Hepatocyte (in vitro differentiated cells): ENCODE measurements at regions not wholly inside any gene's neighbourhood (a gene's known extent, or its start where the extent isn't known, plus 50 kb on each side); places are given as distances from the start of the nearest gene placed in this dataset.

ENCODE experiments used
- EZH2 ChIP-seq: fragments of 200-600 bp; sonication (generic); IDR thresholded peaks from 2 replicates; pipeline ENCODE4 v1.6.1; 2016; ENCODE audit warnings: antibody characterized with exemption, mild to moderate bottlenecking, borderline replicate concordance
- TF ChIP-seq, protein P1 (sequence below): fragments of 200-600 bp; sonication (generic); IDR thresholded peaks from 2 replicates; pipeline ENCODE4 v1.5.1; 2016; ENCODE audit warnings: antibody characterized with exemption, mild to moderate bottlenecking; ENCODE audit not compliant: poor library complexity

DNA sequence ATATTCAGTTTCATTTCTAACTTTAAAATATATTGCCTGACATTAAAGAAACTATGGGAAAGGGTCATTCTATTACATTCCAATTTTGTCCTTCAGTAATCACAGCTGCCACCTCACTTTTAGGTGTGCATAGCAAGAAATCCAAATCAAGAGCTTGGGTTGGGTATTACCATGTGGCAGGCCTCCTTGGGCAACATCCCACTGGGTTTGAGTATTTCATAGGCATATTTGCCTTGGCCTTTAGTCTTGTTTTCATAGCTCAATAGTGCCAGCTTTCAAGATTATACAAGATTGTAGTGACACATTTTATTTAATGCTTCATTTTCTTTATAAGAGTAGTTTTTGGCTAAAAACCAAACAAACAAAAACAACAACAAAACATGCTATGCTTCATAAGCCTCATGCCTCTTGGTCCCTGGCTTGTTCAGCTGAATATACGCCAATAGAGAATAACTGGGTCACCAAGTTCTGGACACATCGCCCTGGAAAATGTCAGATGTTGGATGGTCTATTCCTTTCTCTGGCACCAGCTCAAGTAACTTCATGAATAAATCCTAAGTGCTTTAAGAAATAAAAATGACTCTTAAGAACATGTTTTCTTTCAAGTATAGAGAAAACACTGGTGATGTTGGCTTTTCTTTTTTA lies 167.4 kb upstream of the STARD13 start:
- TF ChIP-seq, protein P1, sequence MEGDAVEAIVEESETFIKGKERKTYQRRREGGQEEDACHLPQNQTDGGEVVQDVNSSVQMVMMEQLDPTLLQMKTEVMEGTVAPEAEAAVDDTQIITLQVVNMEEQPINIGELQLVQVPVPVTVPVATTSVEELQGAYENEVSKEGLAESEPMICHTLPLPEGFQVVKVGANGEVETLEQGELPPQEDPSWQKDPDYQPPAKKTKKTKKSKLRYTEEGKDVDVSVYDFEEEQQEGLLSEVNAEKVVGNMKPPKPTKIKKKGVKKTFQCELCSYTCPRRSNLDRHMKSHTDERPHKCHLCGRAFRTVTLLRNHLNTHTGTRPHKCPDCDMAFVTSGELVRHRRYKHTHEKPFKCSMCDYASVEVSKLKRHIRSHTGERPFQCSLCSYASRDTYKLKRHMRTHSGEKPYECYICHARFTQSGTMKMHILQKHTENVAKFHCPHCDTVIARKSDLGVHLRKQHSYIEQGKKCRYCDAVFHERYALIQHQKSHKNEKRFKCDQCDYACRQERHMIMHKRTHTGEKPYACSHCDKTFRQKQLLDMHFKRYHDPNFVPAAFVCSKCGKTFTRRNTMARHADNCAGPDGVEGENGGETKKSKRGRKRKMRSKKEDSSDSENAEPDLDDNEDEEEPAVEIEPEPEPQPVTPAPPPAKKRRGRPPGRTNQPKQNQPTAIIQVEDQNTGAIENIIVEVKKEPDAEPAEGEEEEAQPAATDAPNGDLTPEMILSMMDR: no peak
- no peak for TF ChIP-seq EZH2
